GM18520 (cell line): ENCODE measurements at regions not wholly inside any gene's neighbourhood (a gene's known extent, or its start where the extent isn't known, plus 50 kb on each side); places are given as distances from the start of the nearest gene placed in this dataset.

Experiments
- ATAC-seq: cut with Tn5 transposase; IDR thresholded peaks from one replicate; pipeline ENCODE4 v1.9.1; 2021; ENCODE audit not compliant: unreplicated experiment

DNA sequence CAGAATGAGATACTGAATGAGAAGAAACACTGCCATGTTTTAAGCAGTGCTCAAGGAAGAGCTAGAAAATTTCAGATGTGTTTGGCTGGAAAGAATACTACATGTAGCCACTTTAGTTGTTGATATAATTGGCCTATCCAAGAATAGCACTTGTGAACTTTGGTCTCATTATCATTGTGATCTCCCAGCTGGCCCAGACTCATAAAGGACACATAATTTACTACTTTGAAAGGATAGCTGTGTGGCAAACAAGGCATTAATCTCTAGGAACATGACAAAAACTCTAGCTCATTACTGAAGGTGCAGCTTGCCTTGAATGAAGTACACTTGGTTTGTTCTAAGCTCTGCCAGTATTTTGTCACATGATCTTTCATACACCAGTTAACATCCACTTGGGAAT, 356.3 kb downstream of the CSNK1G3 start:
- no peak for ATAC-seq

DNA sequence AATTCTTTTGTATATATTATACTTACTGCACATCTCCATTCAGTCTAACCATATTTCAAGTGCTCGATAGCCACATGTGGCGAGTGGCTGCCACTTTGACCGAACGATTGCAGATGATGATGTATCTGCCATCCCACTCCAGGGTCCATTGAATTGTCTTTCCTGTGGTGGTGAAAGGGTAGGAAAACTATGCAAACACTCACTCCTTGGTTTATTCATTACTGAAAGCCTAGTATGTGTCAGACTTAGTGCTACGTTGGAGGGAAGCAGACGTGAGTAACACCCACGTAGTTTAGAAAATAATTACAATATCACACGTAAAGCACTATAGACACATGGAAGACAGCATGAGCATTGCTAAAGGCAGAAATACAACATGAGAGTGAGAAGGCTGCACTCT, 353.7 kb downstream of the CSNK1G3 start:
- ATAC-seq: no peak

DNA sequence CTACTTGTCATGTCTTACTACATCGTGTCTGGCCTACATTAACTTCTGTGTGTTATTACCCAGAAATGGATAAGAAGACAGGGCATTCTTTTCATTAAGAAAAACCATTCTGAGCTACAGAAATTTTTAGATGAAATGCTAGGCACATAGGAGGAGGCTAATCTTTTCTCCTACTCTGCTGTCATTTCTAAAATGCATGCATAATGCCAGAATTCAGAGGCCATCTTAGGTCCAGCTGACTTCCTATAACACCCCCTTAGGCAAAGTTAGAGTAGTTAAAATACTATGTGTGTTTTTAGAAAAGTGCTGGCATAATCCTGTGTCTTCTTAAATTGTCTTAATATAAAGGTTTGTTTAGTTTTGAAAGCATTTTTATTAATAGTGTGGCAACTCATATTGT, 352.6 kb downstream of the CSNK1G3 start:
- no peak for ATAC-seq

DNA sequence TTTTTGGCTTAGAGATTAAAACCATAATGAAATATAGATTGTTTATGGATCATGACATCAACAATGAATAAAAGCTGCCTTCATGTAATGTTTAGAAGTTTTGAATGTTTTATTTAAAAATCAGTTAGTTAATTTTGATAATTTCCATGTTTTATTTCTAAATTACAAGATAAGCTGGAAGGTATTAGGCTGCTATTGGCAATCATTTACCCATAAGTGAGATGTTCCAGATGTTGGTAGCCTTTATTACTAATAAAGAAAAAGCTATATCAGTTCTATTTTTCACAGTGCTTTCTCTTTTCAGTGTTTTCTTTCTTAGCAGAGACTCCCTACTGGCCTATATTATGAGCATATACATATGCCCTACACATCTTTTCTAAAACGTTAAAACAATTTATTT, 347.0 kb downstream of the CSNK1G3 start:
- no peak for ATAC-seq

DNA sequence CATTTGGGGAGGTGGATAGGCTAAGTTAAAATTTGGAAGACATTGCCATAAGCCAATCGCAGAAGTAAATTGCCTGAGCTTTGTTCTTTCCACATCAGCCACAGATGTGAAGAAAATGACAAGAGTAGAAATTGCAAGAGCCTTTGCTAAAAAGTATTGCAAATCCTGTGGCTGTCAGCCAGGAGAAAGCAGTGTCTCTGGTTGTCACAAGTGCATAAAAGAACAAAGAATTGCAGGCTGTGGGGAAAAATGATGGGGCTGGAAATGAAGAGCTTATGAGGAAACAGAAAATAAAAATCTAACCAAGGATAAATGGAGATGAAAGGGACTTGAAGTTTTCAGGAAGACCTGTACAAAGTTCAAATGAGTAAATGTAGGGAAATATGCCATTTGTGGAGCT, 344.8 kb downstream of the CSNK1G3 start:
- no peak for ATAC-seq

DNA sequence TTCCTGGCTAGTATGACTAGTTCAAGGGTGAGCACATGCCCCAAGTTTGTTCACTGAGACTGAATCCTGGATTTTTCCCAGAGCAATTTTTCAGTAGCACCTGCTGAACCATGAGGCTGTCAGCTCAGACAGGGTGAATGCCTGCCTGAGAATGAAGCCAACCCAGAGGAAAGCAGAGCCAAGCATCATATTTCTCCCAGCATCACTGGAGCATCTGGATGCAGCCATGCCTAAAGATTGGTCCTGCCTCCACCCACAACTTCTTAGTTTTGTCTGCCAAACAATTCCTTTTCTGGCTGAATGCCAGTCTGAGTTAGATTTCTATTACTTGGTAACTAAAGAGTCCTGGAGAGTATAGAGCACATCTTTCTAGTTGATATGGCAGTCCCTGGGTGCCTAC, 343.6 kb downstream of the CSNK1G3 start:
- no peak for ATAC-seq

DNA sequence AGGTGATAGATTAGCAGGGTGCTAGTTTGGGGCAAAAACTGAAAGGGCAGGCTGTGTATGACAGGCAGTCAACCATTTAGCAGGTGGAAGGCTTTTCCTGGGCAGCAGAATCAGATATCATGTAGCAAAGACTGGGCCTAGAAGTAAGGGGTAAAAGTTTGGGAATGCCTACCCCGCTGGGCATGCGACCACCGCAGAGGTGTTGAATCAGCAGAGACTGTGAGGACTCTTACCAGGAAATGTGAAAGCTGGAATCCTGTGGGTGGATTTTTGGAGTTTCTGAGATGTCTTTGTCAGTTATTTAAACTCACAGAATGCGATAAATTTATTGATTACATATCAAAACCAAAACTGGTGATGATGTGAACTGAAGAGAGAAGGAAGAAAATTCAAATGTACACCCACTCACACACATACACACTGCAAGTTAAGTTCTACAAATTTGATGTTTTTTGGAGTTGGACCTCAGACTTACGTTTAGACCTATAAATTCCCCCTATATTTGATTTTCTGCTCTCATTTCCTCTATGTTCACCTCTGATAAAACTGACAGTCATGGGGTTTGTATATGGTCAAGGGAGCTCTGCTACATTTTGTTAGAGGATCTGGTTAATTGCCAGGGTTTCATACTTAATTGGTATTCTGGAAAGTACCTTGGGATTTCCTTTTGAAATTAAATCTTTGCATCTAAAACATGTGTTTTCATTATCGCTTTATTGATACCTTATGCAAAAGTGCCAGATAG, 333.6 kb downstream of the CSNK1G3 start:
- no peak for ATAC-seq

DNA sequence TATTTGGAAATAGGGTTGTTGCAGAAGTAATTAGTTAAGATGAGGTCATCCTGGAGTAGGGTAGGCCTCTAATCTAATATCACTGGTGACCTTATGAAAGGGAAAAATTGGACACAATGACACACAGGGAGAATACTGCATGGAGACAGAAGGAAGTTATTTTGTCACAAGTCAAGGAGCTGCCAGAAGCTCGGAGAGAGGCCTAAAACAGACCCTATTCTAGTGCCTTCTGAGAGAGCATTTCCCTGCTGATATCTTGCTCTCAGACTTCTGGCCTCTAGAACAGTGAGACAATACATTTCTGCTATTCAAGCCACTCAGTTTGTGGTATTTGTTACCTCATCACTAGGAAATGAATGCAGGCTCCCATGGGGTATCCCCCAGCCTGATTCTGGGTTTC, 332.9 kb downstream of the CSNK1G3 start:
- ATAC-seq: no peak

DNA sequence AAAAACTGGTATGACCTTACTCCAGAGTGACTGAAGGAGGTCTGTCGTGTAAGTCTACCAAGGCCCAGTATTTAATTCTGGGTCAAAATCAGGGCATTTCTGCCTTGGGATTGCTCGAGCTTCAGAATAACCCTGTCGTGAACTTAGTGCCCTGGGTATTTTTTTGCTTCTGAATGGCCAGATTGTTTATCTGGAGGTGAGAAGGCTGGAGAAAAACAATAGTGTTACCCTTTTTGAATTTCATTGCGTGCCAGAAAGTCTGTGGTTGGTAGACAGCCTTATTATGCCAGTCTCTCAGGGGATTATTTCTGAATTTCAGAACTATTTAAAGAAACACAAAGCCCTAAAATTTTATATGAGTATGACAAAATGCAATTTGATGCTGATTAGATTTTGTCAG, 323.4 kb downstream of the CSNK1G3 start:
- ATAC-seq: no peak

DNA sequence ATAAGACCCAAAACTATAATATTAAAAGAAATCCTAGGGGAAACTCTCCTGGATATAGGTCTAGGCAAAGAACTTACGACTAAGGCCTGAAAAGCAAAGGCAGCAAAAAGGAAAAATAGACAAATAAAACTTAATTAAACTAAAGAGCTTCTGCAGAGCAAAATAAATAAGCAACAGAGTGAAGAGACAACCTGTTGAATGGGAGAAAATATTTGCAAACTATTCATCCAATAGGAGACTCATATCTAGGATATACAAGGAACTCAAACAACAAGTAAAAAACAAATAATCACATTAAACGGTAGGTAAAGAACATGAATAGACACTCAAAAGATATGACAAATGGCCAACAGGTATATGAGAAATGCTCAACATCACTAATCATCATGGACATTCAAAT, 318.6 kb downstream of the CSNK1G3 start:
- ATAC-seq: no peak

DNA sequence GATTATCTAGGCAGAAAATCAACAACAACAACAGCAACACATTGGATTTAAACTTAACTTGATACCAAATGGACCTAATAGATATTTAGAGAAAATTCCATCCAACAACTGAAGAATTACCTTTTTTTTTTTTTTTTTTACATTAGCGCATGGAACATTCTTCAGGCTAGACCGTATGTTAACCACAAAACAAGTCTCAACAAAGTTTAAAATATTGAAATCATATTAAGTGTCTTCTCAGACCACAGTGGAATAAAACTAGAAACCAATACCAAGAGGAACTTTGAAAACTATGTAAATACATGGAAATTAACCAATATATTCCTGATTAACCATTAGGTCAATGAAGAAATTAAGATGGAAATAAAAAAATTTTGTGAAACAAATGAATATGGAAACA, 315.8 kb downstream of the CSNK1G3 start:
- no peak for ATAC-seq

DNA sequence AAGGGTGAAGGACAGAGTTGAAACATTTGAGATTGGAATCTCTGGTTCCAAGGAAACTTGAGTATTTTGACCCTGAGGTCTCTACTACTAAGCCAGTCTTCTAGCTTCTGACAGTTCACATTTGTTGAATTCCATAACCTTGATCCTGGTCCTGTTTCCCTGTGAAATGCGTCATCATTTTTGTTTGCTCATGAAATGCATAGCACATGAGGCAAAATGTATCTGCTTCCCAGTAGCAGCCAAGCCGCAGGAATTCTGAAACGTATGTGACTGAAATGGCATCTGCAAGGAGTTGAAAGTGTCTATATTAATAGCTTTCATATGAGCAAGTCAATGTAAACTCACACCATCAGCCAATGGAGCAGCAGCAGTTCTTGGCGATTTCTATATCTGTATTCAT, 307.9 kb downstream of the CSNK1G3 start:
- ATAC-seq: no peak

DNA sequence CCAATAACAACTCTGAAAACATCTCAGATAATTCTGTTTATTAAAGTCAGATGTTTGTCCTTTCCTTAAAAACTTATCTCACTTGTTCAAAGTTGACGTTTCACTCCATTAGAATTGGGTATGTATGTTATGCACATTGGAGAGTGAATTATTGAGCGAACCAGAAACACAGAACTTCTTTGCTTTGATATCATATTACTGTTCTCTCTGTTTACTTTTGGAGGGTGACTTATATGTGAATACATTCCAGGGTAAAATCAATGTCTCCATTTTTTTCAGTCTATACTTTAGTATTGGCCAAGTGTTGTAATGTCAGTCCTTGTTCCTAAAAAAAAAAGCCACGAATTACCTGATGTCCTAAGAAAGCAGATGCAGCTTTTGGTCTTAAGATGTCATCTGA, 307.4 kb downstream of the CSNK1G3 start:
- ATAC-seq: no peak

DNA sequence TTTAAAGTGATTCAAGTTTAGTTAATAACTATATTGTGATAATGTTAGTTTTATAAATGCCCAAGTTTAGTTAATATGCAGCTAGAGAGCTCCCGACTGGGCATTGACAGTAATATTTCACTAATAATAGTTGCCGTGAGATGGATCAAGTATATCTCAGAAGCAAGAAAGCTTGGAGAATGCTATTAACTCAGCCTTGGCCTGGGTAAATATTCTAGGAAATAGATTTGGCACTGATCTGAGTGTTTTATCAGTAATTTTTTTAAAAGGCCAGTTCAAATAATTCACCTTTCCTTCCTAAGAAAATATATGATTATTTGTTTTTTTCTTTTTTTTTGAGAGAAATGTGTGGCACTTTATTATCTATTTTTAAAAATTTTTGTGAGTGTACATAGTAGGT, 305.3 kb downstream of the CSNK1G3 start:
- ATAC-seq: no peak

DNA sequence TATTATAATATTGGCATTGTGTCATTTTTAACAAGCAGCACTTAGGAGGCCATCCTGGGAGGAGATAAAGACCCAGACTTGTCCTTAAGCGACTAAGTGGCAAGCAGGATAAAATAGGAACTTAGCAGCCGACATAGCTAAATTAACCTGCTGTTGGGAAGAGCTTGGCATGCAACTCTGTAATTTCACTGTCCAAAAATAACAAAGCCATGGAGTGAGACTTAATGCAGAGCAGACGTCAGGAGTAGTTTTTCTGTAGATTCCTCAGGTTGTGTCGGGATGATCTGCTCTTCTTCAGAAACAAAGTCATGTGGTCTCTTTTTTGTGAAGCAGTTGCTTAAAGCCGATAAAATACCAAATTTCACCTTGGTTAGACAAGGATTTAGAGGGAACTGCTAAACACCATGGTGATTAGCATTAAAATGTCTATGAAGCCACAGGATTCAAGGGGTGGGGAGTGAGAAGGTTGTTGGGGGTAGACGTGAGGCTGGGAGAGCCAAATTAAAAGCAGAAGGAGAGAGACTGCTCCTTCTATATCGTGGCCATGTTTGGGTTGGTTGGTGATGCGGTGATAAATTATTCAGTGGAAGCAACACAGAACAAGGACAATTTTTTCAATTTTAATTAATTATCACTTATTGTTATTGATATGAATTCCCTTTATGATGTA, 303.0 kb downstream of the CSNK1G3 start:
- no peak for ATAC-seq

DNA sequence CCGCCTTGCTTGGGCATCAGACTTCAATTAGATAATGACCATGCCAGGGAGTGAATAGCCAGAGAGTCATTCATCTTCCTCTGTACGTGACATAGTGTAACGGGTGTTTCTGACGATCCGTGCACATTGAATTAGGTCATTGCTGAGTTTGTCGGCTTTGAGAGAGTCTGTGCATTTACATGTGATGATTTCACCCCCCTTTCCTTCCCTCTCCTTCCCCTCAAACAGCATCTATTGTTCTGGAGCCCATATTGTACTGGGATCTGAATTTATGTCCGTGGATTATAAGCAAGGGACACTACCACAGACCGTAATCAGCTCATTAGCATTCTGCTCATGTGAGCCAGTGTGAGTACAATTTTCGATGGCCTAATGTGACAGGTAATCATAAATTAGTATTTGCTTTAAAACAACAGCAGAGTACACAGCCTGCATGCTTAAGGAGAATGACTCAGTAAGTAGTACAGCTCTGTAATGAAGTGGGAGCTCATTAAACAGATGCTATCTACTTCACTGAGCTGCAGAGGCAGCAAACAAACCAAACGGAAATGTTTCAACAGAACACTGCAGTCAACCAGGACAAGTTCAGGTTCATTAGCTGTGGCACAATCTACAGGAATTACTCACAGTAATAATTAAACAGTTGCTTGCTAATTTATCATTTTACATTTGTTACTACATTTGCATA, 302.1 kb downstream of the CSNK1G3 start:
- ATAC-seq: no peak

DNA sequence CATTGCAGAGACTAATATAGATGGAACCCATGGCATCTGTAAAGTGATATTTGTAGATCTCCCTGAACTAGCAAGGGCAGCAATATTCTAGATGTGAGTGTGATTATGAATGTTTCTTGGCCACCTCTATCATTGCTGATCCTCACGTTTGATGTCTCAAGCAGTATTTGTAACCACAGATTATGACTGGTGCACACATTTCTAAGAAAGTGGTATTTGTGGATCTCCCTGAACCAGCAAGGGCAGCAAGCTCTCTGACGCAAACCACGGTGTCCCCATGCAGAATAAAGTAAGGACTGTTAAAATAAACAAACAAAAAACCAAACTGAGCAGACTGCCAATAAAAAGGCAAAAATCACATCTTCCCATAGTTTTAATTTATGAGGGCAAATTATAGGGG, 301.3 kb downstream of the CSNK1G3 start:
- ATAC-seq: no peak

DNA sequence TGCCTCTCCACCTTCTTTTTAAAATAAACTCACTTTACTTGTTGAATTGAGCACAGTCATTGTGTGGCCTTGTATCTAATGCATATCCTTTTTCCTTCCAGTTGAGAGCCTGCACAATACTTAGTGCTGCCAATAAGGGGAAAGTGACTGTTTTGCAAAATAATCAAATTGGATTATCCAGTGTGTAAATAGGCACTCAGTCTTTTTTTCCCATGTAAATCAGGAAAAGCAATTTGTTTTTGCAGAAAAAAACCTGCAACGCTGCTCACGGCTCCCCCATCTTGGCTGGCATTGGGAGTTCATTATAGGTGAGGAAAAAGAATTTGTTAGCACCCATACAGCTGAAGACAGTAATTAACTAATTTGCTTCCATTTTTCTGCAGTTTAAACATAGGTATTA, 299.9 kb downstream of the CSNK1G3 start:
- no peak for ATAC-seq

DNA sequence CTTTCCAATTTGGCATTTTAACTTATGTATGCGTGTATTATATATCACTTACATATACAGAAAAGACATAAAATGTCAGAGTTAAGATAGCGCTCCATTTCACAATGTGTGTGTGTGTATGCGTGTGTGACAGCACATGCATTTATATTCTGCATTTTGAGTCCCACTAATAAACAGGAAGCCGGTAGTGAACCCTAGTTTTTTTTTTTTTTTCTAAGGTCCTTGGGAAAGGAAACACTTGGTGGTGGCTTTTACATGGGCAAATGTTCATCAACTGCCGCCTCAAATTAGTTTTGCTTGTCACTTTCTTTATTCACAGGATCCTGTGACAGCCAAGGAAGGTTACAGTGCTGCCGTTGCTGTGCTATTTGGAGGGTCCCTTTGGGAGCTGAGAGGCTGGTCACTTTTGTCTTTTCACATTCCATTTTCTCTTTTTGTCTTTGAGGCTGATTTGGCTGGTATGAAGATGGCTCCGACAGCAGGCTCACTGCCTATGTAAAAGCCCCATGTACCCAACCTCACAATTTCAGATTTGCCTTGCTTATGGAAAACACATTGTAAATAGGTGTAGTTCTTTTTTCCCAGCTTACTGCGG, 298.9 kb downstream of the CSNK1G3 start:
- no peak for ATAC-seq

DNA sequence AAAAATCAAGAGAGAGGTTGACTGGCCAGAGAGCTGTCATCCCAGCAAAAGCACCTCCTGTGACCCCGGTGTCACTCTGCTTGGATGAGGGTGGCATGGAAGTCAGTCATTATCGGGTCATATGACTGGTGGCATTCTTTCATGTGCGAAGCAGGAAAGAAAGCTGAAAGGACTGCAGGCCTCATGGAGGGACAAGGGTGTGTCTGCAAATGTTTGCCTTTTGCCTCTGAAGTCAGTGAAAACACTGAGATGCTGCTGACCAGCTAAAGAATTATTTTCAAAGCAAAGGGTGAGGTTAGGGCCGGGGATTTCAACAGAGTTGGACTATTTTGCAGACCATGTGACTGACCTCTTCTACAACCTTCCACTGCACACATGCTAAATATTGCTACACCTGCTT, 298.3 kb downstream of the CSNK1G3 start:
- ATAC-seq: no peak

DNA sequence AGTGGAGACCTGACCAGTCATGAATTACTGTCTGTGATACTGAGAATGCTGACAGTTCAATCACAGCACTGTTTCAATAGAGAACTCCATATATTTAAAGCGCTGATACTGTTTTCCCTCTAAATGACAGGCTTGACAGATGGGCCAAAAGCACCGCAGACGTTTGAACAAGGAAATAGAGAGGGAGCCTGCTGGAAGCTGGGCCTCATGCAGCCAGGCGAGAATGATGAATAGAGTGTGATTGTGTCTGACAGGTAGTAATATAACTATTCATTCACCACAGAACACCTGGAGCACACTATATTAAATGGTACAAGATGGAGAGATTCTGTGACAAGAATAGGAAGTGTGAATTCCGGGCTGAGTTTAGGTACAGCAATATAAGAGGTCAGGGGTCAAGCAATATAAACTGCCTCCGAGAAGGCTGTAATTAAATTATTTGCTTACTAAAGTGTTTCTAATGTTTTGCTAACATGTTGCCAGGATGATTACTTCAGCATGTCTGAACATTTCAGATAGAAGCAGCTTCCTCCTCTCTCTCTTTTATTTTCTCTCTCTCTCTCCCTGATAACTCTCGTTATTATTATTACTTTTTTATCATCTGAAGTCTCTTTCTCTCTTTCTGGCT, 297.7 kb downstream of the CSNK1G3 start:
- no peak for ATAC-seq
